ENCODE measurements at regions not wholly inside any gene's neighbourhood (a gene's known extent, or its start where the extent isn't known, plus 50 kb on each side); places are given as distances from the start of the nearest gene placed in this dataset.

DNA sequence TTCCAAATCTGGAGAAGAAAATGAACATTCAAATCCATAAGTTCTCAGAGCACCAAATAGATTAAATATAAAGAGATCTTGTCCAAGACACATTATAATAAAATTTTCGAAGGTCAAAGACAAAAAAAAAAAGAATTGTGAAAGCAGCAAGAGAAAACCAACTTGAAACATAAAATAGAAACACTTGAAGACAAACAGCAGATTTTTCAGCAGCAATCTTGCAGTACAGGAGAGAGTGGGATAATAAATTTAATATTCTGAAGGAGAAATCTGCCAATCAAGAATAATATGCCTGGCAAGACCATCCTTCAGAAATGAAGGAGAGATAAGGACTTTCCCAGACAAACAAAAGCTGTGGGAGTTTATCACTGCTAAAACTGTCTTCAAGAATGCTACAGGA lies 150.5 kb upstream of the COL8A1 start:
- H3K27ac ChIP-seq (ENCODE audit: poor library complexity, severe bottlenecking), result no peak overlapping the region
- TF ChIP-seq, protein P1, sequence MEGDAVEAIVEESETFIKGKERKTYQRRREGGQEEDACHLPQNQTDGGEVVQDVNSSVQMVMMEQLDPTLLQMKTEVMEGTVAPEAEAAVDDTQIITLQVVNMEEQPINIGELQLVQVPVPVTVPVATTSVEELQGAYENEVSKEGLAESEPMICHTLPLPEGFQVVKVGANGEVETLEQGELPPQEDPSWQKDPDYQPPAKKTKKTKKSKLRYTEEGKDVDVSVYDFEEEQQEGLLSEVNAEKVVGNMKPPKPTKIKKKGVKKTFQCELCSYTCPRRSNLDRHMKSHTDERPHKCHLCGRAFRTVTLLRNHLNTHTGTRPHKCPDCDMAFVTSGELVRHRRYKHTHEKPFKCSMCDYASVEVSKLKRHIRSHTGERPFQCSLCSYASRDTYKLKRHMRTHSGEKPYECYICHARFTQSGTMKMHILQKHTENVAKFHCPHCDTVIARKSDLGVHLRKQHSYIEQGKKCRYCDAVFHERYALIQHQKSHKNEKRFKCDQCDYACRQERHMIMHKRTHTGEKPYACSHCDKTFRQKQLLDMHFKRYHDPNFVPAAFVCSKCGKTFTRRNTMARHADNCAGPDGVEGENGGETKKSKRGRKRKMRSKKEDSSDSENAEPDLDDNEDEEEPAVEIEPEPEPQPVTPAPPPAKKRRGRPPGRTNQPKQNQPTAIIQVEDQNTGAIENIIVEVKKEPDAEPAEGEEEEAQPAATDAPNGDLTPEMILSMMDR (IDR thresholded peaks at IDR 0.05; ENCODE audit: poor library complexity, severe bottlenecking), result no peak
- no peaks in the 10 kb centered on the region for H3K4me1 ChIP-seq (ENCODE audit: insufficient read depth, poor library complexity, severe bottlenecking)
- DNase-seq (ENCODE audit: low spot score), result no peak
- no peaks in the 10 kb centered on the region for H3K27me3 ChIP-seq (ENCODE audit: insufficient read depth, poor library complexity, severe bottlenecking)
- peaks cover 14% of the 10 kb centered on the region for H3K9me3 ChIP-seq (ENCODE audit: severe bottlenecking)
- no peak for ATAC-seq (ENCODE audit: low read depth)
- H3K4me3 ChIP-seq (ENCODE audit: severe bottlenecking), result no peak overlapping the region
- no peaks in the 10 kb centered on the region for H3K36me3 ChIP-seq (ENCODE audit: low read depth)

DNA sequence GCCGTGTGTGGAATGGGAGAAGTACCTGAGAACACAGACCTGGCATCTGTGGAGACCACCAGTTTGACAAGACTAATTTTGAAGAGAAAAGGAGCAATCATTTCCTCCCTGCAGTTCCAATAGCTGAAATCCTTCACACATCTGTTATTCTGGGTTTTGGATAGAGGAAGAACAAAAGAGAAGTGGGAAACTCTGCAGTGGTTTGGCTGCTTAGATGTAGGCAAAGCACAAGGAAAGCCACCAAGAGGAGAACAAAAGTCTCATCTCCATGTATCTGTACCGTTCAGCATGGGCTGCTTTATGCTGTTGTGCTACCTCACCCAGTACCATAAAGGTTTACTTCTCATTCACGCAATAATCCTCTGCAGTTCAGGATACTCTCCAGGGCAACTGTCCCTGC lies 153.1 kb upstream of the COL8A1 start:
- DNase-seq (ENCODE audit: low spot score) (no peak), ATAC-seq (ENCODE audit: low read depth) (no peak)
- Histone ChIP-seq H3K4me3 (ENCODE audit: severe bottlenecking) (no peak overlapping the region), H3K27ac (ENCODE audit: poor library complexity, severe bottlenecking) (no peak overlapping the region), H3K36me3 (ENCODE audit: low read depth) (no peaks in the 10 kb centered on the region), H3K9me3 (ENCODE audit: severe bottlenecking) (peaks cover 14% of the 10 kb centered on the region), H3K4me1 (ENCODE audit: insufficient read depth, poor library complexity, severe bottlenecking) (no peaks in the 10 kb centered on the region), H3K27me3 (ENCODE audit: insufficient read depth, poor library complexity, severe bottlenecking) (no peaks in the 10 kb centered on the region)
- TF ChIP-seq, protein P1 (IDR thresholded peaks at IDR 0.05; ENCODE audit: poor library complexity, severe bottlenecking), result no peak

DNA sequence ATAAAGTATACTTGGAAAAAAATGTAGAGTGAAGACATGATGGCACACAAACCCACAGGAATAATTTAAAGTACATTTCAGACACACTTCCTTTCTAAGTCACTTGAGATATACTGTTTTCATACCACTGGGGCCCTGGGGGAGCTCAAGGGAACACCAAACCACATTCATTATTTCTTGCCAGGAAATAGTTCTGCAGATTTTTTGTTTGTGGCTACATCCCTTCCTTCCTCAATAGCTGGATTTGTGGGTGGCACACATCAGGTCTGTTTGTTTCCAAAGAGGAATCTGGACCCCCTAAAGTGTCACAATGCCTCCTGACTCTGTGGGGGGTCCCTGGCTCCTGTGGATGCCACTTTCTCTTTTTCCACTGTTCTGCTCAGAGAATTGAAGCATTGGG lies 153.5 kb upstream of the COL8A1 start:
- H3K4me1 ChIP-seq (ENCODE audit: insufficient read depth, poor library complexity, severe bottlenecking), result no peaks in the 10 kb centered on the region
- TF ChIP-seq, protein P1 (IDR thresholded peaks at IDR 0.05; ENCODE audit: poor library complexity, severe bottlenecking), result no peak
- H3K4me3 ChIP-seq (ENCODE audit: severe bottlenecking), result no peak overlapping the region
- H3K27ac ChIP-seq (ENCODE audit: poor library complexity, severe bottlenecking), result no peak overlapping the region
- H3K27me3 ChIP-seq (ENCODE audit: insufficient read depth, poor library complexity, severe bottlenecking), result no peaks in the 10 kb centered on the region
- H3K9me3 ChIP-seq (ENCODE audit: severe bottlenecking), result peaks cover 14% of the 10 kb centered on the region
- DNase-seq (ENCODE audit: low spot score), result no peak
- no peaks in the 10 kb centered on the region for H3K36me3 ChIP-seq (ENCODE audit: low read depth)
- ATAC-seq (ENCODE audit: low read depth), result no peak

DNA sequence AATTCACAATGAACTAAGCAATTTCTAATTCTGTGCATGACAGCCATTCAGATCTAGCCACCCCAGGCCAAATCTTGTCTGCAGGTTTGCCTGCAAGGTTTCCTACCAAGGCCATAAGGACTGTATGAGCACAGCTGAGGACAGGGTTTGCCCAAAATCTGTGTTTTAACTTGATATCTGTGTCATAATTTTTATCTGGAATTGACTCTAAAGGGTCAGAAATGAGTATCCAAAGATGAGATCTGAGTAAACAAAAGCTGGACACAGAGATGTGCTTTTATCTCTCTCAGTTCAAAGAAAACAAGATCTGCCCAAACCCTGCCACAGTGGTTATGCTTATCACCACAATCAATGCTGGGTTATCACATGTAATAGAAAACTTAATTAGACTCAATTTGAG lies 154.6 kb upstream of the COL8A1 start:
- DNase-seq (ENCODE audit: low spot score), result no peak
- no peak overlapping the region for H3K4me3 ChIP-seq (ENCODE audit: severe bottlenecking)
- no peak for ATAC-seq (ENCODE audit: low read depth)
- H3K27ac ChIP-seq (ENCODE audit: poor library complexity, severe bottlenecking), result no peak overlapping the region
- no peaks in the 10 kb centered on the region for H3K36me3 ChIP-seq (ENCODE audit: low read depth)
- TF ChIP-seq, protein P1 (IDR thresholded peaks at IDR 0.05; ENCODE audit: poor library complexity, severe bottlenecking), result no peak
- H3K4me1 ChIP-seq (ENCODE audit: insufficient read depth, poor library complexity, severe bottlenecking), result no peaks in the 10 kb centered on the region
- H3K27me3 ChIP-seq (ENCODE audit: insufficient read depth, poor library complexity, severe bottlenecking), result no peaks in the 10 kb centered on the region
- H3K9me3 ChIP-seq (ENCODE audit: severe bottlenecking), result peaks cover 14% of the 10 kb centered on the region

DNA sequence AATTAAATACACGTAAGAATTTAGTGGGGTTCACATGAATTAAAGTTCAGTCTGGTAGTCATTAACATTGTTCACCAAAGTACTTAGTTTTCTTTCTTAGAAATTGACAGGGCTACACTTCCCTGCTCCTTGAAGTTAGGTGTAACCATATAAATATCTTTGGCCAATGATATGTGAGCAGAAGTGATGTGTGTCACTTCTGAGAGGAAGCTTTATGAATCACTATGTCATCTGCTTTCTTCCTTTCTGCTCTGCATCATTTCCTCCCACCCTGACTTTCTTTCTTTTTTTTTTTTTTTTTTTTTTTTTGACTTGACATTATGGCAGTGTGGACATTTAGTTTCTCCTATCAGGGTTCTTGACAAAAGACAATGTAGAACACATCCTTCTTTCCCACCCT lies 156.2 kb upstream of the COL8A1 start:
- Histone ChIP-seq H3K27me3 (ENCODE audit: insufficient read depth, poor library complexity, severe bottlenecking) (no peaks in the 10 kb centered on the region), H3K9me3 (ENCODE audit: severe bottlenecking) (peaks cover 9% of the 10 kb centered on the region), H3K27ac (ENCODE audit: poor library complexity, severe bottlenecking) (no peak overlapping the region), H3K4me1 (ENCODE audit: insufficient read depth, poor library complexity, severe bottlenecking) (no peaks in the 10 kb centered on the region), H3K36me3 (ENCODE audit: low read depth) (no peaks in the 10 kb centered on the region), H3K4me3 (ENCODE audit: severe bottlenecking) (no peak overlapping the region)
- no peak for ATAC-seq (ENCODE audit: low read depth)
- TF ChIP-seq, protein P1 (IDR thresholded peaks at IDR 0.05; ENCODE audit: poor library complexity, severe bottlenecking), result no peak
- no peak for DNase-seq (ENCODE audit: low spot score)

Measured in RWPE2 (cell line).